Fibroblast of lung (primary cell): ENCODE measurements at regions not wholly inside any gene's neighbourhood (a gene's known extent, or its start where the extent isn't known, plus 50 kb on each side); places are given as distances from the start of the nearest gene placed in this dataset.

ENCODE experiments used
- CTCF ChIP-seq, 2 donors: IDR thresholded peaks in 1 of 2; conservative IDR thresholded peaks in 1 of 2; 1 replicate in 1 of 2; 2 replicates in 1 of 2; pipeline ENCODE4 v1.5.1; 2011 to 2012; ENCODE audit warnings: low read length in 2 of 2, control low read depth in 1 of 2, inconsistent platforms in 1 of 2, low read depth in 1 of 2, mild to moderate bottlenecking in 1 of 2
- EZH2 ChIP-seq: IDR thresholded peaks from 2 replicates; pipeline ENCODE4 v1.5.1; 2012; ENCODE audit warnings: low read length, control low read depth, mild to moderate bottlenecking; ENCODE audit errors: missing control alignments

GRCh38 chr19:29379257-29380021 is 146.4 kb upstream of the VSTM2B start:
- no peak for TF ChIP-seq CTCF (conservative IDR thresholded peaks at IDR 0.05 in 1 of 2, IDR thresholded peaks at IDR 0.05 in 1 of 2; ENCODE audit: low read depth in 1 of 2, low read length in 2 of 2)
- TF ChIP-seq EZH2 = no peak
